LHCN-M2 (cell line): ENCODE measurements at regions not wholly inside any gene's neighbourhood (a gene's known extent, or its start where the extent isn't known, plus 50 kb on each side); places are given as distances from the start of the nearest gene placed in this dataset.
"Not testable (repeated sequence)": the region's sequence is repeated elsewhere in the genome, so short reads cannot be mapped to it uniquely, and the experiment has no call there.

Source experiments
- DNase-seq: peaks from one replicate; pipeline ENCODE4 v3.0.0-alpha.2; 2012; ENCODE audit warnings: low read depth

GRCh38 chr19:30944276-30944932 lies 404.8 kb downstream of the TSHZ3 start:
- DNase-seq, result not testable (repeated sequence)

DNA sequence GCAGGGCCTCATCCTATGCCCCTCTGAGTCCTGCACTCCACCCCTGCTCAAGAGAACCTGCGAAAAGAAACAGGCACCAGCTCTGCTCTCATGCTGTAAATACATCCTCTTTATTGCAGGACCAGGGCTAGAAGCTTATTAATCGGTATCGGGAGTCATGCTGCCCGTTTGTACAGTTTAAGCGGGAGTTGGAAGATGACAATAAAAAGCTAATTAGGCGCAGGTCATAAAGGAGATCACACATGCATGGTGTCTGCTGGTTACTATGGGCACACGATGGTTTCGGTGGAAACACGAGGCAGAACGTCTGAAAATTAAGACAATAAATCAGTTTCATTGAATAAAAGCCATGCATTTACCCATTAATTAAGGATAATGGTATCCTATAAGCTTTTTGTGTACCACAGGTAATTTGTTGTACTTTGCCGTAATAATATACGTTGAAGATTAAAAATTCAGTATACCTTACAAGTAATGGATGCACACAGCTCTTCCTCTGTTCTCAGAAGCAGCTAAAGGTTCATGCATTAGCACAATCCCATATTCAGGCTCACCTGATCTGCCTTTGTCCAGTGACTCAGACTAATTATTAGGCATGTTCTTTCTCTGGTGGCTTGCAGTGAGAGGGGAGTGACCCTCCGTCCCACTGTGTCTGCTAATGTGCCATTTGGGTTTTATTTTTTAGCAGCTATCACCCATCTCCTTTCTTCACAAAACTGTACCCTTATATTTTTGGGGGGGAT lies 406.0 kb downstream of the TSHZ3 start:
- no peak for DNase-seq

DNA sequence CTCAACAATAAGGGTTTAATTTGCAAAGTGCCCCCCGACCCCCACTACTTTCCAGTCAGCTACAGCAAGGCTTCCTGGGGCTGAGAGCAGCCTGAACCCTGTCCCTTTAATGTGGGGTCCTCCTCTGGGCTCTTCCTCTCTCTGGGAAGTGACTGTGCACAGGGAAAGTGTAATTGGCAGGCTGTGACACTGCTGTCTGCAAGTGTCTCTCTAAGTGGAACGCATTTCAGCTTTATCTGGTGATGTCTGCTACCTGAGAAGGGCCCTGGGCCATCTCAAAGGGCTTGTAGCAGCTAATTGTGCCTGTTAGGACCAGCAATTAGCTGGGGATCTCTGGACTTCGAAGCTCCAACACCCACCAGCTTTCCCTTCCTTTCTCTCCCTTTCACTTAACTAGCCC lies 406.6 kb downstream of the TSHZ3 start:
- DNase-seq, result no peak

- DNase-seq, result no peak
These were observed 407.6 kb downstream of the TSHZ3 start for GRCh38 chr19:30941591-30941990.

DNA sequence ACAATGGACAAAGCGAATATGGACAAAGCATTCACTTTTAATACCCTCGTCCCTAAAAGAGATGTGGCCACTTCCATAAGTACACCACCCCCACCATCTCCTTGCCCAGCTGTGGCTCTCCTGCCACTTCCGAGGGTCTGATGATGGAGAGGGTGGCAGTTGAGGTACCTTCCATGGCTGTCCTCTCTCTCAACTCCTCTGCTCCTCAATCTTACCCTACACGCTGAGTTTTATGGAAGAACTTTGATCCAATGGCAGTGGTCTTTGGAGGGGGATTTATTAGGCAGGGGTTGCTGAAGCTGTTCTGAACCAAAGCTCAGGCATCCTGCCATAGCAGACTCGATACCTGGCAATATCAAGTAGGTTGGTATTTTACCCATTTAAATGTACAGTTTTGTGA lies 413.0 kb downstream of the TSHZ3 start:
- no peak for DNase-seq

- no peak for DNase-seq
These were observed 414.1 kb downstream of the TSHZ3 start for GRCh38 chr19:30935146-30935545.

DNA sequence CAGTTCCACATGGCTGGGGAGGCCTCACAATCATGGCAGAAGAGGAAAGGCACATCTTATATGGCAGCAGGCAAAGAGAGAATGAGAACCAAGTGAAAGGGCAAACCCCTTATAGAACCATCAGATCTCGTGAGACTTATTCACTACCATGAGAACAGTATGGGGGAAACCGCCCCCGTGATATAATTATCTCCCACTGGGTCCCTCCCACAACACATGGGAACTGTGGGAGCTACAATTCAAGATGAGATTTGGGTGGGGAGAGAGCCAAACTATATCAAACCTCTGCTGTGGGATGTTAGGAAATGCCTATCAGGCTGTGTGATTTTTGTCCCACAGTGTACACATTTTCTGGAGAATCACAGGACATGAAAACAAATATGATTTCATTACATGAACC lies 415.8 kb downstream of the TSHZ3 start:
- not testable (repeated sequence) for DNase-seq

- DNase-seq, result no peak
These were observed 416.4 kb downstream of the TSHZ3 start for GRCh38 chr19:30932854-30933253.

- no peak for DNase-seq
These were observed 418.1 kb downstream of the TSHZ3 start for GRCh38 chr19:30930941-30931706.

- no peak for DNase-seq
These were observed 421.5 kb downstream of the TSHZ3 start for GRCh38 chr19:30927705-30928104.

GRCh38 chr19:30924670-30925069 lies 424.6 kb downstream of the TSHZ3 start:
- no peak for DNase-seq

- no peak for DNase-seq
These were observed 425.1 kb downstream of the TSHZ3 start for GRCh38 chr19:30924069-30924636.

- no peak for DNase-seq
These were observed 425.6 kb downstream of the TSHZ3 start for GRCh38 chr19:30923621-30924020.

DNA sequence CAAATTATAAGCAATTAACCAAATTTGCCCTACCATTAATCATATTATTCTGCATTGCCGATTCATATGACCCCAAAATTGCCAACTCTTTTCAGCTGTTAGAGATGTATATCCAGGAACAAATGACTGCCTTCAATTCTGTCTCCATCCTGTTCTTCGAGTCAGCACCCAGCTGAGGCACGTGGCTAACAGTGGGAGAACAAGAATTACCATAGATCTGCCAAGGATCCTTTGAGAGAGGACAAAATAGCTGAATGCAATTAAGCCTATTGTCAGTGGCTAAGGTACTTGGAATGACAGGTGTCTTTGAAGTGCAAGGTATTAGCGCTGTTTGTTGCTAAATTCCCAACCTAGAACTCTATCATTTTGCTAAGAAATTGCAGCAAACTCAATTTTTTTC lies 426.1 kb downstream of the TSHZ3 start:
- no peak for DNase-seq

DNA sequence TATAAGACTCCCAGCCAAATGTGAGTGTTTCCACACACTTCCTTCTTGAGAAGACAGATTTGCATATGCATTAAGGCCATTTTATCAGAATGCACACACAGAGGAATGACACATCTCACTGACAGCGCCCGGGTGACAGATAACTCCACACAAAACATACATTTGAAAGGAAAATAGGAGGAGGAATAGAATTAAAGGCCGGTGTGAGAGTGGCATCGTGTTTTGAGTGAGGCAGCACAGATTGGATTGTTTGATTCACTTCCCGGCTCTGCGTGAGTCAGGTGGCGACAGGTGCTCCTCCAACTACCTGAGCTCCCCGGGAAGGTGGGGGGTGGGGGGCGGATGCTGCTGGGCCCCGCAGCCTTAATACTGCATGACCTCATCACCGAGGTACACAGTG lies 429.0 kb downstream of the TSHZ3 start:
- DNase-seq, result no peak

DNA sequence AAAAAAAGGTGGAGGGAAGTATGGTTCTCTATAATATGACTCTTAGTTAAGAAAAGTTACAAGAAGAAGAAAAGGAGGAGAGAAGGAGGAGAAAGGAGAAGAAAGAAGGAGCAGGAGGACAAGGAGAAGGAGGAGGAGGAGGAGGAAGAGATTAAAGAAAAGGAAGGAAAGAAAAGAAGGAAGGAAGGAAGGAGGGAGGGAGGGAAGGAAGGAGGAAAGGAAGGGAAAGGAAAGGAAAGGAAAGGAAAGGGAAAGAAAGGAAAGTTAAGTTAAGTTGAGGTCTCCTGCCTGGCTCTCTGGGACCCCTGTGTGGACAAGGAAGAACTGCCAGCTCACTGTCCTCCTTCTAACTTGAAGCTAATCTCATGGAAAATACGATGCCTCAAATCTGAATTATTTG lies 429.5 kb downstream of the TSHZ3 start:
- no peak for DNase-seq

- DNase-seq, result no peak
These were observed 433.0 kb downstream of the TSHZ3 start for GRCh38 chr19:30916238-30916637.

DNA sequence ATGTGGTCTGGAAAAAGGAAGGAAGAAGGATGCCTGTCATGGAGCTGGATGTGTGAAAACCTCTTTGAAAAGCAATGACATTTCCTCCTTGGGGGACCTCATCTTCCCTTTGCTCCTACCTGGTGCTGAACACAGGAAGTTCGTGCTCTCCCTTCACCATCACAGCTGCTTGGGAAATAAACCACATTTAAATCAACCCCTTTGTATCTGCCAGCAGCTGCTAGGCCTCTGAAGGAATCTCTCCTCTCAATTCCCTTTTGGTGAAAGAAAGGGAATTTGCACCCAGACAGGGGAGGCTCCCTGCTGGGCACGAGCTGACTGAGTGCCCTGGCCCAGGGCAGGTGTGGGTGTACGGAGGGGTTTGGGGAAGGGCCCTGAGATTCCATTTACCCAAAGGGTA lies 437.7 kb downstream of the TSHZ3 start:
- no peak for DNase-seq

- no peak for DNase-seq
These were observed 438.6 kb downstream of the TSHZ3 start for GRCh38 chr19:30910485-30911240.

GRCh38 chr19:30909216-30909615 lies 440.0 kb downstream of the TSHZ3 start:
- DNase-seq, result no peak

- DNase-seq, result no peak
These were observed 440.9 kb downstream of the TSHZ3 start for GRCh38 chr19:30908262-30908771.
